HepG2 (cell line): ENCODE measurements at regions not wholly inside any gene's neighbourhood (a gene's known extent, or its start where the extent isn't known, plus 50 kb on each side); places are given as distances from the start of the nearest gene placed in this dataset.
"Not testable (repeated sequence)": the region's sequence is repeated elsewhere in the genome, so short reads cannot be mapped to it uniquely, and the experiment has no call there.

ENCODE experiments used
- ATAC-seq: fragments of 200-7000 bp; cut with Tn5 transposase; 3 replicates; pipeline ENCODE4 v1.9.1; 2020; ENCODE audit warnings: mild to moderate bottlenecking, moderate library complexity
- BruUV-seq: library from RNA; stranded (reverse); fragments of 400-500 nt; replicated peaks from 2 replicates; lab custom pipeline; 2021; lab: Mats Ljungman, UMichigan
- CTCF ChIA-PET: fragments of 300-600 bp; formaldehyde crosslinking; extraction: SDS; loops from one replicate; lab custom pipeline; 2021; ENCODE audit warnings: low total read pairs, inconsistent platforms, low intra/inter-chr PET ratio; lab: Yijun Ruan, JAX
- POLR2A ChIA-PET: fragments of 350-600 bp; sonication (Branson Sonifier 250); formaldehyde crosslinking; loops from one replicate; lab custom pipeline; 2020; ENCODE audit warnings: antibody characterized with exemption, inconsistent platforms; lab: Yijun Ruan, JAX
- DNase-seq: peaks from one replicate; pipeline ENCODE4 v3.0.0-alpha.2; 2015; ENCODE audit warnings: low spot score
- FAIRE-seq: peaks from 3 replicates; lab custom pipeline; 2011; peaks lifted over from hg19 to GRCh38; lab: Jason Lieb, UNC
- H2AFZ ChIP-seq: one replicate; pipeline ENCODE4 v1.6.1; 2011; ENCODE audit warnings: low read length, inconsistent platforms
- H3K27ac ChIP-seq: fragments of 300-600 bp; 3 replicates; pipeline ENCODE4 v1.8.0; 2011; ENCODE audit warnings: mixed run types, mild to moderate bottlenecking, mixed read lengths, low read length, inconsistent platforms; ENCODE audit not compliant: insufficient read depth; ENCODE audit errors: extremely low read length
- H3K27me3 ChIP-seq, 2 experiments: fragments of 200-600 bp in 1 of 2; 2 replicates in 1 of 2; 3 replicates in 1 of 2; pipeline versions ENCODE4 v1.6.0 to v1.8.0; 2011; ENCODE audit warnings: low read length in 2 of 2, mild to moderate bottlenecking in 2 of 2, moderate library complexity in 2 of 2, inconsistent platforms in 1 of 2; ENCODE audit not compliant: insufficient read depth in 2 of 2, control insufficient read depth in 1 of 2
- H3K36me3 ChIP-seq, 2 experiments: fragments of 200-600 bp in 1 of 2; replicated peaks in 1 of 2; 2 replicates in 1 of 2; 3 replicates in 1 of 2; pipeline versions ENCODE4 v1.5.1 to v1.8.0; 2011; ENCODE audit warnings: low read length in 2 of 2, inconsistent platforms in 1 of 2; ENCODE audit not compliant: insufficient read depth in 2 of 2, control insufficient read depth in 1 of 2
- H3K4me1 ChIP-seq: 2 replicates; pipeline ENCODE4 v1.5.1; 2012; ENCODE audit warnings: low read length, inconsistent platforms; ENCODE audit not compliant: insufficient read depth
- H3K4me2 ChIP-seq: 2 replicates; pipeline ENCODE4 v1.6.0; 2011; ENCODE audit warnings: low read depth, low read length, inconsistent platforms
- H3K4me3 ChIP-seq, 3 experiments: fragments of 200-600 bp in 1 of 3; sonication (generic), shearing (Covaris generic) in 1 of 3; replicated peaks in 1 of 3; 2 replicates each; pipeline ENCODE4 v1.5.1; 2011 to 2016; ENCODE audit warnings: low read length in 3 of 3, inconsistent platforms in 2 of 3, low read depth in 2 of 3, mild to moderate bottlenecking in 2 of 3, control low read depth in 1 of 3, mixed read lengths in 1 of 3; ENCODE audit not compliant: insufficient read depth in 1 of 3
- H3K79me2 ChIP-seq: one replicate; pipeline ENCODE4 v1.6.1; 2011; ENCODE audit warnings: low read length, inconsistent platforms; ENCODE audit not compliant: insufficient read depth
- H3K9ac ChIP-seq: 2 replicates; pipeline ENCODE4 v1.6.0; 2011; ENCODE audit warnings: mild to moderate bottlenecking, low read depth, low read length, inconsistent platforms; ENCODE audit not compliant: insufficient read depth
- H3K9me3 ChIP-seq: 2 replicates; pipeline ENCODE4 v1.5.1; 2012; ENCODE audit warnings: mild to moderate bottlenecking, low read length
- H4K20me1 ChIP-seq: 2 replicates; pipeline ENCODE4 v1.6.0; 2011; ENCODE audit warnings: inconsistent platforms, mild to moderate bottlenecking, low read length, moderate library complexity; ENCODE audit not compliant: insufficient read depth
- MXD1 ChIP-seq: sonication (generic); formaldehyde crosslinking; IDR thresholded peaks from 2 replicates; pipeline ENCODE4 v1.4.0; 2020; ENCODE audit warnings: mild to moderate bottlenecking, missing genetic modification reagents
- MXD4 ChIP-seq: IDR thresholded peaks from 2 replicates; pipeline ENCODE4 v1.6.1; 2016; ENCODE audit warnings: mild to moderate bottlenecking, missing biosample characterization, missing genetic modification reagents
- RAD21 ChIP-seq: fragments of 450-650 bp; formaldehyde crosslinking; IDR thresholded peaks from 2 replicates; pipeline ENCODE4 v1.5.0; 2020; ENCODE audit warnings: mild to moderate bottlenecking
- SRY ChIP-seq: sonication (generic); formaldehyde crosslinking; IDR thresholded peaks from 2 replicates; pipeline ENCODE4 v1.8.0; 2022; ENCODE audit warnings: mild to moderate bottlenecking, missing genetic modification reagents
- ZNF276 ChIP-seq: sonication (generic); formaldehyde crosslinking; IDR thresholded peaks from 2 replicates; pipeline ENCODE4 v1.4.0; 2020; ENCODE audit warnings: mild to moderate bottlenecking, low read depth, missing genetic modification reagents
- ZNF557 ChIP-seq: sonication (generic); formaldehyde crosslinking; IDR thresholded peaks from 2 replicates; pipeline ENCODE4 v1.4.0; 2020; ENCODE audit warnings: missing genetic modification reagents
- WGBS: methylation state at CpG from one replicate; pipeline ENCODE4 v1.1.6; 2017; ENCODE audit warnings: low lambda C conversion rate; 5-methylcytosine and 5-hydroxymethylcytosine counted together
- in situ Hi-C: cut with HindIII; loops from 2 replicates; pipeline ENCODE4 v1.10.0; 2017; ENCODE audit warnings: low pct_unique_long_range_greater_than_20kb; ENCODE audit not compliant: extremely low pct_ligation_motif_present
- intact Hi-C: fragments of 100-400 bp; cut with micrococcal nuclease; formaldehyde crosslinking; loops from one replicate; pipeline ENCODE4 v1.10.0; 2022; ENCODE audit not compliant: unreplicated experiment
- TF ChIP-seq, protein P1 (sequence below): sonication (generic); formaldehyde crosslinking; IDR thresholded peaks from 2 replicates; pipeline ENCODE4 v1.4.0; 2020; ENCODE audit warnings: missing genetic modification reagents

DNA sequence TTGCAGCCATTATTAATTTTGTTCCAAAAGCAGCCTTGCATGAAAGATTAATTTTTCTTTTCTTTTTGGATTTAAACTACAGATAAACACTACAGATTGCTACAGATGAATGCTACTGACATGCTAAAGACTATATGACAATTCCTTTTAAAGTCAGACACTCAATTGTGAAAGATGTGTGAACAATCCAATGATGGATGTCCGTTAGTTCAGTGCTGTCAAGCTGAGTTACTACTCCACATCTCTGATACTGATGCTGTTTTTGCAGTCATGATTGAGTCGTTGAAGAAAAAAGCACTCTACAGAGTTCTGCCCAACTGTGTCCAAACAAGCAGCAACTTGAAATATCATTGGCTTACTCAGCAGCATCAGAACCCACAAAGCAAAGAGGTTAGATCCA lies 146.8 kb downstream of the OTUD1 start:
- 0% methylated on average over 2 of the region's 2 CpGs for WGBS
- intact Hi-C loops: no loop called here
- Histone ChIP-seq H3K9ac (no peak overlapping the region), H3K79me2 (no peaks in the 10 kb centered on the region), H3K36me3 (no peaks in the 10 kb centered on the region), H3K27ac (no peak overlapping the region), H3K4me3 (no peak overlapping the region), H4K20me1 (no peaks in the 10 kb centered on the region), H3K9me3 (no peaks in the 10 kb centered on the region), H3K4me2 (no peak overlapping the region), H2AFZ (no peak overlapping the region), H3K4me1 (no peaks in the 10 kb centered on the region), H3K27me3 (no peaks in the 10 kb centered on the region)
- TF ChIP-seq MXD1 (CRISPR knock-in tag) (no peak), RAD21 (no peak), ZNF557 (CRISPR knock-in tag) (no peak), ZNF276 (CRISPR knock-in tag) (no peak), MXD4 (CRISPR knock-in tag) (no peak), SRY (CRISPR knock-in tag) (no peak)
- TF ChIP-seq, protein P1, sequence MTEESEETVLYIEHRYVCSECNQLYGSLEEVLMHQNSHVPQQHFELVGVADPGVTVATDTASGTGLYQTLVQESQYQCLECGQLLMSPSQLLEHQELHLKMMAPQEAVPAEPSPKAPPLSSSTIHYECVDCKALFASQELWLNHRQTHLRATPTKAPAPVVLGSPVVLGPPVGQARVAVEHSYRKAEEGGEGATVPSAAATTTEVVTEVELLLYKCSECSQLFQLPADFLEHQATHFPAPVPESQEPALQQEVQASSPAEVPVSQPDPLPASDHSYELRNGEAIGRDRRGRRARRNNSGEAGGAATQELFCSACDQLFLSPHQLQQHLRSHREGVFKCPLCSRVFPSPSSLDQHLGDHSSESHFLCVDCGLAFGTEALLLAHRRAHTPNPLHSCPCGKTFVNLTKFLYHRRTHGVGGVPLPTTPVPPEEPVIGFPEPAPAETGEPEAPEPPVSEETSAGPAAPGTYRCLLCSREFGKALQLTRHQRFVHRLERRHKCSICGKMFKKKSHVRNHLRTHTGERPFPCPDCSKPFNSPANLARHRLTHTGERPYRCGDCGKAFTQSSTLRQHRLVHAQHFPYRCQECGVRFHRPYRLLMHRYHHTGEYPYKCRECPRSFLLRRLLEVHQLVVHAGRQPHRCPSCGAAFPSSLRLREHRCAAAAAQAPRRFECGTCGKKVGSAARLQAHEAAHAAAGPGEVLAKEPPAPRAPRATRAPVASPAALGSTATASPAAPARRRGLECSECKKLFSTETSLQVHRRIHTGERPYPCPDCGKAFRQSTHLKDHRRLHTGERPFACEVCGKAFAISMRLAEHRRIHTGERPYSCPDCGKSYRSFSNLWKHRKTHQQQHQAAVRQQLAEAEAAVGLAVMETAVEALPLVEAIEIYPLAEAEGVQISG: no peak
- FAIRE-seq (no peak), ATAC-seq (no peak), DNase-seq (no peak)
- no TSS peak for BruUV-seq
- POLR2A ChIA-PET: no interaction called here
- in situ Hi-C loops: no loop called here
- CTCF ChIA-PET: no interaction called here

DNA sequence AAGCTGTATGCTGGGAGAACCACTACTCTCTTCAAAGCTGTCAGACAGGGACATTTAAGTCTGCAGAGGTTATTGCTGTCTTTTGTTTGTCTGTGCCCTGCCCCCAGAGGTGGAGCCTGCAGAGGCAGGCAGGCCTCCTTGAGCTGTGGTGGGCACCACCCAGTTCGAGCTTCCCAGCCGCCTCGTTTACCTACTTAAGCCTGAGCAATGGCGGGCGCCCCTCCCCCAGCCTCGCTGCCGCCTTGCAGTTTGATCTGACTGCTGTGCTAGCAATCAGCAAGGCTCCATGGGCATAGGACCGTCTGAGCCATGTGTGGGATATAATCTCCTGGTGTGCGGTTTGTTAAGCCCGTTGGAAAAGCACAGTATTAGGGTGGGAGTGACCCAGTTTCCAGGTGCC lies 156.4 kb downstream of the OTUD1 start:
- POLR2A ChIA-PET, H3K27me3 ChIP-seq, H3K9me3 ChIP-seq, H3K27ac ChIP-seq, H3K4me1 ChIP-seq, H3K9ac ChIP-seq, FAIRE-seq, DNase-seq, H3K4me3 ChIP-seq, CTCF ChIA-PET, H2AFZ ChIP-seq, BruUV-seq, H3K4me2 ChIP-seq, H3K36me3 ChIP-seq, ATAC-seq, in situ Hi-C loops, H4K20me1 ChIP-seq, intact Hi-C loops, H3K79me2 ChIP-seq: not testable (repeated sequence)
- WGBS: no CpG with 5 or more reads among the region's 10 CpGs
